NCI-H460 (cell line): ENCODE measurements at regions not wholly inside any gene's neighbourhood (a gene's known extent, or its start where the extent isn't known, plus 50 kb on each side); places are given as distances from the start of the nearest gene placed in this dataset.
"Not testable (repeated sequence)": the region's sequence is repeated elsewhere in the genome, so short reads cannot be mapped to it uniquely, and the experiment has no call there.

Experiments
- DNase-seq: peaks from one replicate; pipeline ENCODE4 v3.0.0-alpha.2; 2016; ENCODE audit warnings: low read depth; ENCODE audit errors: extremely low read depth

GRCh38 chr4:55028196-55028595 is 97.2 kb downstream of the KDR start:
- DNase-seq, result no peak

GRCh38 chr4:55027596-55027995 is 97.8 kb downstream of the KDR start:
- no peak for DNase-seq

GRCh38 chr4:55025456-55025855 is 99.9 kb downstream of the KDR start:
- DNase-seq, result not testable (repeated sequence)

- DNase-seq, result no peak
Measured at GRCh38 chr4:55023030-55023429, 102.4 kb downstream of the KDR start.

GRCh38 chr4:55021214-55021613 is 104.2 kb downstream of the KDR start:
- DNase-seq, result no peak

- no peak for DNase-seq
Measured at GRCh38 chr4:55020131-55020530, 105.3 kb downstream of the KDR start.

- DNase-seq, result no peak
Measured at GRCh38 chr4:55018978-55019377, 106.4 kb downstream of the KDR start.

- no peak for DNase-seq
Measured at GRCh38 chr4:55018521-55018920, 106.9 kb downstream of the KDR start.

GRCh38 chr4:55017406-55017805 is 108.0 kb downstream of the KDR start:
- DNase-seq, result no peak

GRCh38 chr4:55016131-55016530 is 109.3 kb downstream of the KDR start:
- no peak for DNase-seq

- no peak for DNase-seq
Measured at GRCh38 chr4:55014876-55015275, 110.5 kb downstream of the KDR start.

- DNase-seq, result no peak
Measured at GRCh38 chr4:55013431-55013955, 111.9 kb downstream of the KDR start.

GRCh38 chr4:55012363-55013230 is 112.8 kb downstream of the KDR start:
- DNase-seq, result no peak

GRCh38 chr4:55011761-55012160 is 113.6 kb downstream of the KDR start:
- no peak for DNase-seq

- no peak for DNase-seq
Measured at GRCh38 chr4:55010550-55010949, 114.8 kb downstream of the KDR start.

GRCh38 chr4:55008166-55009056 is 117.0 kb downstream of the KDR start:
- no peak for DNase-seq

GRCh38 chr4:55005910-55006309 is 119.5 kb downstream of the KDR start:
- DNase-seq, result no peak

GRCh38 chr4:55004831-55005230 is 120.6 kb downstream of the KDR start:
- no peak for DNase-seq

GRCh38 chr4:55002431-55002830 is 123.0 kb downstream of the KDR start:
- no peak for DNase-seq

- no peak for DNase-seq
Measured at GRCh38 chr4:55001538-55001937, 123.9 kb downstream of the KDR start.

GRCh38 chr4:54999003-54999402 is 126.4 kb downstream of the KDR start:
- DNase-seq, result no peak
